ENCODE measurements at regions not wholly inside any gene's neighbourhood (a gene's known extent, or its start where the extent isn't known, plus 50 kb on each side); places are given as distances from the start of the nearest gene placed in this dataset.

GRCh38 chr7:136637813-136638212 is 230.6 kb upstream of the CHRM2 start:
- DNase-seq (ENCODE audit: low read depth) = peak; percentile 23
- FAIRE-seq = no peak
- Mint-ChIP-seq H3K4me3 (ENCODE audit: unreplicated experiment) (no peak overlapping the region), H3K4me1 (ENCODE audit: low read depth, unreplicated experiment) (no peaks in the 10 kb centered on the region), H3K27me3 (ENCODE audit: low read depth, unreplicated experiment) (no peaks in the 10 kb centered on the region), H3K9me3 (ENCODE audit: unreplicated experiment) (no peaks in the 10 kb centered on the region), H3K27ac (ENCODE audit: unreplicated experiment) (no peak overlapping the region), H3K36me3 (ENCODE audit: low read depth, unreplicated experiment) (no peaks in the 10 kb centered on the region)
- TF ChIP-seq CTCF (IDR thresholded peaks at IDR 0.05; ENCODE audit: insufficient read depth, low read depth, low read length) (no peak), EZH2 (IDR thresholded peaks at IDR 0.05; ENCODE audit: insufficient read depth, low read length) (no peak)
- no peak overlapping the region for H3K27ac ChIP-seq (ENCODE audit: low read depth, low read length)
- H3K9me3 ChIP-seq (ENCODE audit: insufficient read depth, low read depth, low read length) = no peaks in the 10 kb centered on the region
- no peaks in the 10 kb centered on the region for H3K27me3 ChIP-seq (ENCODE audit: insufficient read depth, low read length)
- H3K4me3 ChIP-seq (ENCODE audit: insufficient read depth, low read depth, low read length) = no peak overlapping the region
- H3K4me2 ChIP-seq (ENCODE audit: low read length) = peak overlapping the region; percentile 17
- peaks cover 4% of the 10 kb centered on the region for H3K4me1 ChIP-seq (ENCODE audit: insufficient read depth, low read length)
- no peak overlapping the region for H3K9ac ChIP-seq (ENCODE audit: low read length)
- no peaks in the 10 kb centered on the region for H3K36me3 ChIP-seq (ENCODE audit: insufficient read depth, low read length)
- no peaks in the 10 kb centered on the region for H3K79me2 ChIP-seq (ENCODE audit: insufficient read depth, low read length)
- no peaks in the 10 kb centered on the region for H4K20me1 ChIP-seq (ENCODE audit: insufficient read depth, low read length)
- H2AFZ ChIP-seq (ENCODE audit: low read depth, low read length) = peak overlapping the region; percentile 28

GRCh38 chr7:136635751-136636150 is 232.7 kb upstream of the CHRM2 start:
- TF ChIP-seq CTCF (IDR thresholded peaks at IDR 0.05; ENCODE audit: insufficient read depth, low read depth, low read length) (no peak), EZH2 (IDR thresholded peaks at IDR 0.05; ENCODE audit: insufficient read depth, low read length) (no peak)
- DNase-seq (ENCODE audit: low read depth) (no peak), FAIRE-seq (no peak)
- no peak overlapping the region for H2AFZ ChIP-seq (ENCODE audit: low read depth, low read length)
- H3K9me3 ChIP-seq (ENCODE audit: insufficient read depth, low read depth, low read length) = no peaks in the 10 kb centered on the region
- H3K4me3 Mint-ChIP-seq (ENCODE audit: unreplicated experiment) = no peak overlapping the region
- no peak overlapping the region for H3K9ac ChIP-seq (ENCODE audit: low read length)
- H3K4me2 ChIP-seq (ENCODE audit: low read length) = no peak overlapping the region
- no peaks in the 10 kb centered on the region for H3K36me3 ChIP-seq (ENCODE audit: insufficient read depth, low read length)
- no peaks in the 10 kb centered on the region for H3K36me3 Mint-ChIP-seq (ENCODE audit: low read depth, unreplicated experiment)
- H3K27ac Mint-ChIP-seq (ENCODE audit: unreplicated experiment) = no peak overlapping the region
- H3K79me2 ChIP-seq (ENCODE audit: insufficient read depth, low read length) = no peaks in the 10 kb centered on the region
- peaks cover 4% of the 10 kb centered on the region for H3K4me1 ChIP-seq (ENCODE audit: insufficient read depth, low read length)
- no peaks in the 10 kb centered on the region for H3K27me3 ChIP-seq (ENCODE audit: insufficient read depth, low read length)
- H4K20me1 ChIP-seq (ENCODE audit: insufficient read depth, low read length) = no peaks in the 10 kb centered on the region
- no peaks in the 10 kb centered on the region for H3K4me1 Mint-ChIP-seq (ENCODE audit: low read depth, unreplicated experiment)
- H3K9me3 Mint-ChIP-seq (ENCODE audit: unreplicated experiment) = no peaks in the 10 kb centered on the region
- H3K27ac ChIP-seq (ENCODE audit: low read depth, low read length) = no peak overlapping the region
- no peak overlapping the region for H3K4me3 ChIP-seq (ENCODE audit: insufficient read depth, low read depth, low read length)
- H3K27me3 Mint-ChIP-seq (ENCODE audit: low read depth, unreplicated experiment) = no peaks in the 10 kb centered on the region

GRCh38 chr7:136618818-136619217 is 249.6 kb upstream of the CHRM2 start:
- Mint-ChIP-seq H3K27ac (ENCODE audit: unreplicated experiment) (no peak overlapping the region), H3K36me3 (ENCODE audit: low read depth, unreplicated experiment) (no peaks in the 10 kb centered on the region), H3K4me1 (ENCODE audit: low read depth, unreplicated experiment) (no peaks in the 10 kb centered on the region), H3K4me3 (ENCODE audit: unreplicated experiment) (no peak overlapping the region), H3K27me3 (ENCODE audit: low read depth, unreplicated experiment) (no peaks in the 10 kb centered on the region), H3K9me3 (ENCODE audit: unreplicated experiment) (no peaks in the 10 kb centered on the region)
- H3K4me1 ChIP-seq (ENCODE audit: insufficient read depth, low read length) = no peaks in the 10 kb centered on the region
- no peaks in the 10 kb centered on the region for H3K36me3 ChIP-seq (ENCODE audit: insufficient read depth, low read length)
- H3K9ac ChIP-seq (ENCODE audit: low read length) = no peak overlapping the region
- no peak overlapping the region for H3K27ac ChIP-seq (ENCODE audit: low read depth, low read length)
- H3K79me2 ChIP-seq (ENCODE audit: insufficient read depth, low read length) = no peaks in the 10 kb centered on the region
- H3K9me3 ChIP-seq (ENCODE audit: insufficient read depth, low read depth, low read length) = no peaks in the 10 kb centered on the region
- DNase-seq (ENCODE audit: low read depth) (no peak), FAIRE-seq (no peak)
- TF ChIP-seq EZH2 (IDR thresholded peaks at IDR 0.05; ENCODE audit: insufficient read depth, low read length) = no peak
- no peak for TF ChIP-seq CTCF (IDR thresholded peaks at IDR 0.05; ENCODE audit: insufficient read depth, low read depth, low read length)
- H3K4me2 ChIP-seq (ENCODE audit: low read length) = no peak overlapping the region
- no peak overlapping the region for H3K4me3 ChIP-seq (ENCODE audit: insufficient read depth, low read depth, low read length)
- no peak overlapping the region for H2AFZ ChIP-seq (ENCODE audit: low read depth, low read length)
- H3K27me3 ChIP-seq (ENCODE audit: insufficient read depth, low read length) = no peaks in the 10 kb centered on the region
- no peaks in the 10 kb centered on the region for H4K20me1 ChIP-seq (ENCODE audit: insufficient read depth, low read length)
